GM23338 (cell line): ENCODE measurements at regions not wholly inside any gene's neighbourhood (a gene's known extent, or its start where the extent isn't known, plus 50 kb on each side); places are given as distances from the start of the nearest gene placed in this dataset.

Experiments
- ATAC-seq: fragments of 200-7000 bp; cut with Tn5 transposase; 3 replicates; pipeline ENCODE4 v1.9.1; 2020
- DNase-seq: peaks from one replicate; pipeline ENCODE4 v3.0.0-alpha.2; 2015; ENCODE audit warnings: low spot score
- H2AFZ ChIP-seq: fragments of 200-600 bp; sonication (generic); 2 replicates; pipeline ENCODE4 v1.8.0; 2016; ENCODE audit warnings: antibody characterized with exemption, mild to moderate bottlenecking, moderate library complexity
- H3F3A ChIP-seq: fragments of 200-600 bp; sonication (generic); replicated peaks from 2 replicates; pipeline ENCODE4 v1.8.0; 2017; ENCODE audit warnings: antibody characterized with exemption, mixed run types, low read depth
- H3K27ac ChIP-seq: fragments of 200-600 bp; sonication (generic); 2 replicates; pipeline ENCODE4 v1.6.1; 2016; ENCODE audit warnings: low read depth
- H3K27me3 ChIP-seq: fragments of 200-600 bp; sonication (generic); 2 replicates; pipeline ENCODE4 v1.8.0; 2016; ENCODE audit warnings: mild to moderate bottlenecking, mixed run types, moderate library complexity; ENCODE audit not compliant: insufficient read depth
- H3K36me3 ChIP-seq: fragments of 200-600 bp; sonication (generic); 2 replicates; pipeline ENCODE4 v1.8.0; 2016; ENCODE audit warnings: mild to moderate bottlenecking; ENCODE audit not compliant: insufficient read depth
- H3K4me1 ChIP-seq: fragments of 200-600 bp; sonication (generic); 2 replicates; pipeline ENCODE4 v1.8.0; 2016; ENCODE audit warnings: mild to moderate bottlenecking, moderate library complexity; ENCODE audit not compliant: insufficient read depth
- H3K4me2 ChIP-seq: fragments of 200-600 bp; sonication (generic); 2 replicates; pipeline ENCODE4 v1.7.1; 2017; ENCODE audit warnings: mixed run types
- H3K4me3 ChIP-seq: fragments of 200-600 bp; sonication (generic); 2 replicates; pipeline ENCODE4 v1.6.1; 2016; ENCODE audit warnings: mixed run types
- H3K79me2 ChIP-seq: fragments of 200-600 bp; sonication (generic); replicated peaks from 2 replicates; pipeline ENCODE4 v1.8.0; 2017; ENCODE audit warnings: mild to moderate bottlenecking; ENCODE audit not compliant: insufficient read depth
- H3K9me2 ChIP-seq: fragments of 200-600 bp; sonication (generic); 2 replicates; pipeline ENCODE4 v1.8.0; 2017; ENCODE audit not compliant: insufficient read depth
- H4K20me1 ChIP-seq: fragments of 200-600 bp; sonication (generic); replicated peaks from 2 replicates; pipeline ENCODE4 v1.8.0; 2017; ENCODE audit warnings: mild to moderate bottlenecking; ENCODE audit not compliant: insufficient read depth
- H3K27ac Mint-ChIP-seq: 2 replicates; pipeline ENCODE4 v1.8.0; 2020; ENCODE audit warnings: inconsistent platforms, mild to moderate bottlenecking, moderate library complexity, mixed read lengths
- H3K27me3 Mint-ChIP-seq: 3 replicates; pipeline ENCODE4 v1.8.0; 2022; ENCODE audit warnings: low read depth, mild to moderate bottlenecking, moderate library complexity, mixed read lengths, inconsistent platforms; ENCODE audit not compliant: insufficient read depth, poor library complexity
- H3K36me3 Mint-ChIP-seq: 3 replicates; pipeline ENCODE4 v1.8.0; 2021; ENCODE audit warnings: low read depth, mild to moderate bottlenecking, inconsistent platforms, moderate library complexity, mixed read lengths
- H3K4me1 Mint-ChIP-seq: 3 replicates; pipeline ENCODE4 v1.8.0; 2020; ENCODE audit warnings: mild to moderate bottlenecking, inconsistent platforms, mixed read lengths
- H3K4me3 Mint-ChIP-seq: 3 replicates; pipeline ENCODE4 v1.8.0; 2021; ENCODE audit warnings: moderate library complexity, mild to moderate bottlenecking, inconsistent platforms, mixed read lengths
- H3K9me3 Mint-ChIP-seq: 3 replicates; pipeline ENCODE4 v1.8.0; 2020; ENCODE audit warnings: moderate library complexity, mild to moderate bottlenecking, inconsistent platforms, mixed read lengths
- CREB1 ChIP-seq: fragments of 250-450 bp; sonication (Bioruptor Pico); IDR thresholded peaks from 2 replicates; pipeline ENCODE4 v1.5.0; 2020; ENCODE audit warnings: low read depth, mild to moderate bottlenecking, moderate library complexity
- CTCF ChIP-seq, 2 experiments: fragments of 200-600 bp in 1 of 2; sonication (generic) in 1 of 2; conservative IDR thresholded peaks; 2 replicates each; pipeline versions ENCODE4 v1.5.1 to v1.6.1; 2016 to 2017; ENCODE audit warnings: antibody characterized with exemption in 2 of 2, low read depth in 2 of 2, mild to moderate bottlenecking in 2 of 2, moderate library complexity in 1 of 2
- ETS1 ChIP-seq: IDR thresholded peaks from 2 replicates; pipeline ENCODE4 v1.6.1; 2016; ENCODE audit warnings: antibody characterized with exemption
- EZH2 ChIP-seq: fragments of 200-600 bp; sonication (generic); IDR thresholded peaks from one replicate; pipeline ENCODE4 v1.8.0; 2017; ENCODE audit warnings: antibody characterized with exemption, mild to moderate bottlenecking, low read depth; ENCODE audit not compliant: unreplicated experiment
- EZH2phosphoT487 ChIP-seq: fragments of 200-600 bp; sonication (generic); IDR thresholded peaks from one replicate; pipeline ENCODE4 v1.8.1; 2018; ENCODE audit warnings: antibody characterized with exemption; ENCODE audit not compliant: unreplicated experiment
- JUNB ChIP-seq: IDR thresholded peaks from one replicate; pipeline ENCODE4 v1.6.1; 2016; ENCODE audit warnings: antibody characterized with exemption; ENCODE audit not compliant: unreplicated experiment
- NANOG ChIP-seq: IDR thresholded peaks from 2 replicates; pipeline ENCODE4 v1.6.1; 2016; ENCODE audit warnings: antibody characterized with exemption, borderline replicate concordance
- POLR2AphosphoS5 ChIP-seq: IDR thresholded peaks from 2 replicates; pipeline ENCODE4 v1.6.1; 2016; ENCODE audit warnings: antibody characterized with exemption, low read depth
- REST ChIP-seq: IDR thresholded peaks from one replicate; pipeline ENCODE4 v1.6.1; 2018; ENCODE audit warnings: antibody characterized with exemption; ENCODE audit not compliant: unreplicated experiment
- STAT1 ChIP-seq: IDR thresholded peaks from one replicate; pipeline ENCODE4 v1.6.1; 2016; ENCODE audit warnings: antibody characterized with exemption; ENCODE audit not compliant: unreplicated experiment
- ZNF114 ChIP-seq: fragments of 250-450 bp; sonication (Bioruptor Pico); IDR thresholded peaks from 2 replicates; pipeline ENCODE4 v1.5.0; 2020; ENCODE audit warnings: mild to moderate bottlenecking, moderate library complexity
- ZNF331 ChIP-seq: fragments of 250-450 bp; sonication (Bioruptor Pico); IDR thresholded peaks from 2 replicates; pipeline ENCODE4 v1.5.0; 2020; ENCODE audit warnings: low read depth, mild to moderate bottlenecking, moderate library complexity
- ZNF462 ChIP-seq: fragments of 250-450 bp; sonication (Bioruptor Pico); IDR thresholded peaks from 2 replicates; pipeline ENCODE4 v1.5.0; 2020; ENCODE audit warnings: mild to moderate bottlenecking, moderate library complexity

- Histone ChIP-seq H3K4me3 (no peak overlapping the region), H3K4me2 (peak overlapping the region; percentile 26), H3K36me3 (no peaks in the 10 kb centered on the region), H3K27me3 (no peaks in the 10 kb centered on the region), H4K20me1 (no peaks in the 10 kb centered on the region), H3K9me2 (peaks cover 6% of the 10 kb centered on the region), H2AFZ (no peak overlapping the region), H3K79me2 (no peaks in the 10 kb centered on the region), H3K4me1 (peaks cover 20% of the 10 kb centered on the region), H3K27ac (no peak overlapping the region), H3F3A (no peaks in the 10 kb centered on the region)
- peaks cover 38% of the 10 kb centered on the region for H3K4me1 Mint-ChIP-seq
- peak overlapping the region; percentile 27; the same call in 1 of the 3 replicates for H3K4me3 Mint-ChIP-seq
- TF ChIP-seq ZNF114 (CRISPR knock-in tag) (no peak), ZNF462 (CRISPR knock-in tag) (no peak), POLR2AphosphoS5 (no peak), NANOG (no peak), ETS1 (no peak), JUNB (no peak), EZH2phosphoT487 (no peak), ZNF331 (CRISPR knock-in tag) (no peak), CREB1 (CRISPR knock-in tag) (no peak), REST (no peak), EZH2 (no peak), CTCF (conservative IDR thresholded peaks at IDR 0.05; ENCODE audit: low read depth in 2 of 2) (no peak), STAT1 (no peak)
- H3K27me3 Mint-ChIP-seq = no peaks in the 10 kb centered on the region
- H3K36me3 Mint-ChIP-seq = no peaks in the 10 kb centered on the region
- H3K27ac Mint-ChIP-seq = peak overlapping the region; percentile 75; the same call in 1 of the 2 replicates
- peaks cover 4% of the 10 kb centered on the region; the same call in 1 of the 3 replicates for H3K9me3 Mint-ChIP-seq
- no peak for DNase-seq
- peak; percentile 22; the same call in 2 of the 3 replicates for ATAC-seq
These were observed 175.8 kb upstream of the ATP2B1 start for GRCh38 chr12:89884416-89884898.
